ENCODE measurements at regions not wholly inside any gene's neighbourhood (a gene's known extent, or its start where the extent isn't known, plus 50 kb on each side); places are given as distances from the start of the nearest gene placed in this dataset.

GRCh38 chr5:34587355-34588241 is 68.5 kb upstream of the RAI14 start (continued):
- TF ChIP-seq ELF4 (CRISPR knock-in tag; IDR thresholded peaks at IDR 0.05) (peak; percentile 95), HMG20B (CRISPR knock-in tag; IDR thresholded peaks at IDR 0.05) (no peak), ZBTB2 (IDR thresholded peaks at IDR 0.05) (peak; percentile 85), FOXJ3 (CRISPR knock-in tag; IDR thresholded peaks at IDR 0.05) (no peak), KLF13 (tag; IDR thresholded peaks at IDR 0.05; ENCODE audit: borderline replicate concordance, low read depth) (no peak), SMARCC2 (IDR thresholded peaks at IDR 0.05; ENCODE audit: low read depth) (peak; percentile 95), ELK1 (CRISPR knock-in tag; IDR thresholded peaks at IDR 0.05) (no peak), GTF2A2 (tag; IDR thresholded peaks at IDR 0.05) (no peak), PHF8 (IDR thresholded peaks at IDR 0.05; ENCODE audit: borderline replicate concordance, low read length) (peak; percentile 30; the same call in 1 of the 2 replicates), PHB2 (IDR thresholded peaks at IDR 0.05; ENCODE audit: low read depth) (no peak), CGGBP1 (CRISPR knock-in tag; IDR thresholded peaks at IDR 0.05) (no peak), CC2D1A (IDR thresholded peaks at IDR 0.05) (0 out of 2 replicates have a peak, but pooled peaks have one; percentile 58), ZBTB7A (IDR thresholded peaks at IDR 0.05; ENCODE audit: borderline replicate concordance, control insufficient read depth, low read depth, low read length) (no peak), ZNF444 (CRISPR knock-in tag; IDR thresholded peaks at IDR 0.05) (no peak), YBX1 (IDR thresholded peaks at IDR 0.05) (no peak), BRCA1 (IDR thresholded peaks at IDR 0.05) (no peak), BRCA1 (CRISPR knock-in tag; IDR thresholded peaks at IDR 0.05) (no peak), MYC (IDR thresholded peaks at IDR 0.05; ENCODE audit: low read depth, low read length) (peak; percentile 65), MYC (CRISPR knock-in tag; IDR thresholded peaks at IDR 0.05; ENCODE audit: borderline replicate concordance, low read depth) (no peak)

All from K562 (cell line).